ENCODE measurements at regions not wholly inside any gene's neighbourhood (a gene's known extent, or its start where the extent isn't known, plus 50 kb on each side); places are given as distances from the start of the nearest gene placed in this dataset.

DNA sequence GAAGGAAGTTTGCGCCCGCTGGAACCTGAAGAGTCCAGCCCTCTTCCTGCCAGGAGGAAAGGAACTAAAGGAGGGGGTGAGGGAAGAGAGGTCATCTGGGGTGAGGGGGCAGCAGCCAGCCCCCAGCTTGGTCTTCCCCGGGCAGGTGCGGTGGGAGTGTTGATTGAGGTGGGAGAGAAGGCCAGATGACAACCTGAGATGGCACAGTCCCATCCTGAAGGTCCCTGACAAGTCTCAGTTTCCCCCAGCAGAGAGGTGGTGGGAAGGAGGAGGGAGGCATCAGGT lies 240.9 kb downstream of the HAUS1 start:
- TF ChIP-seq POLR2AphosphoS5 (IDR thresholded peaks at IDR 0.05; ENCODE audit: low read depth, low read length): no peak
- TF ChIP-seq, protein P1, sequence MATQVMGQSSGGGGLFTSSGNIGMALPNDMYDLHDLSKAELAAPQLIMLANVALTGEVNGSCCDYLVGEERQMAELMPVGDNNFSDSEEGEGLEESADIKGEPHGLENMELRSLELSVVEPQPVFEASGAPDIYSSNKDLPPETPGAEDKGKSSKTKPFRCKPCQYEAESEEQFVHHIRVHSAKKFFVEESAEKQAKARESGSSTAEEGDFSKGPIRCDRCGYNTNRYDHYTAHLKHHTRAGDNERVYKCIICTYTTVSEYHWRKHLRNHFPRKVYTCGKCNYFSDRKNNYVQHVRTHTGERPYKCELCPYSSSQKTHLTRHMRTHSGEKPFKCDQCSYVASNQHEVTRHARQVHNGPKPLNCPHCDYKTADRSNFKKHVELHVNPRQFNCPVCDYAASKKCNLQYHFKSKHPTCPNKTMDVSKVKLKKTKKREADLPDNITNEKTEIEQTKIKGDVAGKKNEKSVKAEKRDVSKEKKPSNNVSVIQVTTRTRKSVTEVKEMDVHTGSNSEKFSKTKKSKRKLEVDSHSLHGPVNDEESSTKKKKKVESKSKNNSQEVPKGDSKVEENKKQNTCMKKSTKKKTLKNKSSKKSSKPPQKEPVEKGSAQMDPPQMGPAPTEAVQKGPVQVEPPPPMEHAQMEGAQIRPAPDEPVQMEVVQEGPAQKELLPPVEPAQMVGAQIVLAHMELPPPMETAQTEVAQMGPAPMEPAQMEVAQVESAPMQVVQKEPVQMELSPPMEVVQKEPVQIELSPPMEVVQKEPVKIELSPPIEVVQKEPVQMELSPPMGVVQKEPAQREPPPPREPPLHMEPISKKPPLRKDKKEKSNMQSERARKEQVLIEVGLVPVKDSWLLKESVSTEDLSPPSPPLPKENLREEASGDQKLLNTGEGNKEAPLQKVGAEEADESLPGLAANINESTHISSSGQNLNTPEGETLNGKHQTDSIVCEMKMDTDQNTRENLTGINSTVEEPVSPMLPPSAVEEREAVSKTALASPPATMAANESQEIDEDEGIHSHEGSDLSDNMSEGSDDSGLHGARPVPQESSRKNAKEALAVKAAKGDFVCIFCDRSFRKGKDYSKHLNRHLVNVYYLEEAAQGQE (IDR thresholded peaks at IDR 0.05; ENCODE audit: insufficient read depth in 1 of 2, low read depth in 2 of 2, low read length in 2 of 2): no peak
- TF ChIP-seq TAF1 (IDR thresholded peaks at IDR 0.05; ENCODE audit: borderline replicate concordance, insufficient read depth, low read length): no peak
- no peak for TF ChIP-seq SIN3A (IDR thresholded peaks at IDR 0.05; ENCODE audit: borderline replicate concordance, insufficient read depth, low read length)
- TF ChIP-seq FOXP2 (optimal IDR thresholded peaks at IDR 0.05; ENCODE audit: borderline replicate concordance, extremely low read depth, extremely low read length, insufficient read depth): no peak

Measured in PFSK-1 (cell line).